Activated naive CD4-positive, alpha-beta T cell treated with anti-CD3 and anti-CD28 coated beads, Interleukin-2, amount 10 ng/mL, durations not matched to agents 7 days and 5 days (primary cell): ENCODE measurements at regions not wholly inside any gene's neighbourhood (a gene's known extent, or its start where the extent isn't known, plus 50 kb on each side); places are given as distances from the start of the nearest gene placed in this dataset.

Source experiments
- CTCF ChIA-PET: fragments of 350-600 bp; sonication (Branson Sonifier 250); formaldehyde crosslinking; loops from one replicate; lab custom pipeline; 2021; ENCODE audit warnings: antibody characterized with exemption; lab: Charles Lee
- DNase-seq: peaks from one replicate; pipeline ENCODE4 v3.0.0-alpha.2; 2020
- H3K27ac Mint-ChIP-seq: one replicate; pipeline ENCODE4 v1.8.0; 2021; ENCODE audit warnings: mild to moderate bottlenecking, moderate library complexity, mixed read lengths
- H3K27me3 Mint-ChIP-seq: one replicate; pipeline ENCODE4 v1.8.0; 2021; ENCODE audit warnings: mild to moderate bottlenecking, mixed read lengths
- H3K36me3 Mint-ChIP-seq: one replicate; pipeline ENCODE4 v1.8.0; 2021; ENCODE audit warnings: mixed read lengths
- H3K4me1 Mint-ChIP-seq: one replicate; pipeline ENCODE4 v1.8.0; 2021; ENCODE audit warnings: mixed read lengths
- H3K4me3 Mint-ChIP-seq: one replicate; pipeline ENCODE4 v1.8.0; 2021; ENCODE audit warnings: mild to moderate bottlenecking, moderate library complexity, mixed read lengths
- H3K9me3 Mint-ChIP-seq: one replicate; pipeline ENCODE4 v1.8.0; 2021; ENCODE audit warnings: mixed read lengths

GRCh38 chr7:85587785-85588184 is 400.9 kb upstream of the SEMA3D start:
- Mint-ChIP-seq H3K4me3 (no peak overlapping the region), H3K36me3 (no peaks in the 10 kb centered on the region), H3K9me3 (no peaks in the 10 kb centered on the region), H3K27me3 (no peaks in the 10 kb centered on the region), H3K4me1 (no peaks in the 10 kb centered on the region), H3K27ac (no peak overlapping the region)
- CTCF ChIA-PET = no interaction called here
- DNase-seq = no peak

- DNase-seq = no peak
- CTCF ChIA-PET = no interaction called here
- H3K27ac Mint-ChIP-seq = no peak overlapping the region
- no peaks in the 10 kb centered on the region for H3K4me1 Mint-ChIP-seq
- no peaks in the 10 kb centered on the region for H3K36me3 Mint-ChIP-seq
- no peaks in the 10 kb centered on the region for H3K9me3 Mint-ChIP-seq
- H3K27me3 Mint-ChIP-seq = no peaks in the 10 kb centered on the region
- no peak overlapping the region for H3K4me3 Mint-ChIP-seq
Measured at GRCh38 chr7:85586091-85586490, 399.2 kb upstream of the SEMA3D start.

- CTCF ChIA-PET = no interaction called here
- no peak overlapping the region for H3K4me3 Mint-ChIP-seq
- H3K36me3 Mint-ChIP-seq = no peaks in the 10 kb centered on the region
- no peaks in the 10 kb centered on the region for H3K27me3 Mint-ChIP-seq
- no peak overlapping the region for H3K27ac Mint-ChIP-seq
- no peak for DNase-seq
- no peaks in the 10 kb centered on the region for H3K4me1 Mint-ChIP-seq
- no peaks in the 10 kb centered on the region for H3K9me3 Mint-ChIP-seq
Measured at GRCh38 chr7:85583131-85583953, 396.5 kb upstream of the SEMA3D start.

- H3K36me3 Mint-ChIP-seq = no peaks in the 10 kb centered on the region
- DNase-seq = no peak
- H3K4me3 Mint-ChIP-seq = no peak overlapping the region
- CTCF ChIA-PET = no interaction called here
- H3K27me3 Mint-ChIP-seq = no peaks in the 10 kb centered on the region
- no peak overlapping the region for H3K27ac Mint-ChIP-seq
- H3K9me3 Mint-ChIP-seq = no peaks in the 10 kb centered on the region
- no peaks in the 10 kb centered on the region for H3K4me1 Mint-ChIP-seq
Measured at GRCh38 chr7:85573844-85574243, 387.0 kb upstream of the SEMA3D start.

GRCh38 chr7:85573346-85573745 is 386.5 kb upstream of the SEMA3D start:
- Mint-ChIP-seq H3K9me3 (no peaks in the 10 kb centered on the region), H3K4me1 (no peaks in the 10 kb centered on the region), H3K36me3 (no peaks in the 10 kb centered on the region), H3K4me3 (no peak overlapping the region), H3K27ac (no peak overlapping the region), H3K27me3 (no peaks in the 10 kb centered on the region)
- CTCF ChIA-PET = no interaction called here
- DNase-seq = no peak

- no peak for DNase-seq
- no peaks in the 10 kb centered on the region for H3K27me3 Mint-ChIP-seq
- H3K9me3 Mint-ChIP-seq = no peaks in the 10 kb centered on the region
- CTCF ChIA-PET = no interaction called here
- H3K36me3 Mint-ChIP-seq = no peaks in the 10 kb centered on the region
- H3K4me3 Mint-ChIP-seq = no peak overlapping the region
- H3K27ac Mint-ChIP-seq = no peak overlapping the region
- H3K4me1 Mint-ChIP-seq = no peaks in the 10 kb centered on the region
Measured at GRCh38 chr7:85570898-85571297, 384.0 kb upstream of the SEMA3D start.

- CTCF ChIA-PET = no interaction called here
- Mint-ChIP-seq H3K4me1 (no peaks in the 10 kb centered on the region), H3K9me3 (no peaks in the 10 kb centered on the region), H3K4me3 (no peak overlapping the region), H3K36me3 (no peaks in the 10 kb centered on the region), H3K27ac (no peak overlapping the region), H3K27me3 (no peaks in the 10 kb centered on the region)
- no peak for DNase-seq
Measured at GRCh38 chr7:85567983-85568382, 381.1 kb upstream of the SEMA3D start.

GRCh38 chr7:85566095-85566794 is 379.4 kb upstream of the SEMA3D start:
- H3K4me1 Mint-ChIP-seq = no peaks in the 10 kb centered on the region
- no peak overlapping the region for H3K4me3 Mint-ChIP-seq
- DNase-seq = no peak
- H3K27ac Mint-ChIP-seq = no peak overlapping the region
- no peaks in the 10 kb centered on the region for H3K36me3 Mint-ChIP-seq
- H3K27me3 Mint-ChIP-seq = no peaks in the 10 kb centered on the region
- CTCF ChIA-PET = no interaction called here
- H3K9me3 Mint-ChIP-seq = no peaks in the 10 kb centered on the region

GRCh38 chr7:85565276-85565675 is 378.4 kb upstream of the SEMA3D start:
- no peaks in the 10 kb centered on the region for H3K9me3 Mint-ChIP-seq
- no peaks in the 10 kb centered on the region for H3K36me3 Mint-ChIP-seq
- CTCF ChIA-PET = no interaction called here
- no peak overlapping the region for H3K27ac Mint-ChIP-seq
- no peaks in the 10 kb centered on the region for H3K27me3 Mint-ChIP-seq
- no peak for DNase-seq
- H3K4me3 Mint-ChIP-seq = no peak overlapping the region
- no peaks in the 10 kb centered on the region for H3K4me1 Mint-ChIP-seq

- Mint-ChIP-seq H3K27ac (no peak overlapping the region), H3K36me3 (no peaks in the 10 kb centered on the region), H3K4me1 (no peaks in the 10 kb centered on the region), H3K27me3 (no peaks in the 10 kb centered on the region), H3K4me3 (no peak overlapping the region), H3K9me3 (no peaks in the 10 kb centered on the region)
- DNase-seq = no peak
- CTCF ChIA-PET = no interaction called here
Measured at GRCh38 chr7:85564861-85565260, 378.0 kb upstream of the SEMA3D start.

GRCh38 chr7:85561706-85562105 is 374.9 kb upstream of the SEMA3D start:
- no peaks in the 10 kb centered on the region for H3K36me3 Mint-ChIP-seq
- no peak for DNase-seq

GRCh38 chr7:85554236-85555178 is 367.7 kb upstream of the SEMA3D start:
- CTCF ChIA-PET = interaction anchor here (1.0 to 1.6 kb wide), 8 partner anchors 9 to 1623 kb away, joined by 3 to 10 read pairs (median 3); partner anchors contain the start of gene SEMA3D
- no peak overlapping the region for H3K4me3 Mint-ChIP-seq
- no peaks in the 10 kb centered on the region for H3K4me1 Mint-ChIP-seq
- H3K27ac Mint-ChIP-seq = no peak overlapping the region
- no peak for DNase-seq
- no peaks in the 10 kb centered on the region for H3K9me3 Mint-ChIP-seq
- no peaks in the 10 kb centered on the region for H3K27me3 Mint-ChIP-seq
- no peaks in the 10 kb centered on the region for H3K36me3 Mint-ChIP-seq

More at GRCh38 chr7:85561706-85562105, 374.9 kb upstream of the SEMA3D start:
- H3K9me3 Mint-ChIP-seq = no peaks in the 10 kb centered on the region
- H3K4me3 Mint-ChIP-seq = no peak overlapping the region
- H3K4me1 Mint-ChIP-seq = no peaks in the 10 kb centered on the region
- H3K27ac Mint-ChIP-seq = no peak overlapping the region
- CTCF ChIA-PET = no interaction called here
- H3K27me3 Mint-ChIP-seq = no peaks in the 10 kb centered on the region

- H3K4me3 Mint-ChIP-seq = no peak overlapping the region
- no peak for DNase-seq
Measured at GRCh38 chr7:85535974-85536729, 349.3 kb upstream of the SEMA3D start.

GRCh38 chr7:85529831-85530230 is 343.0 kb upstream of the SEMA3D start:
- Mint-ChIP-seq H3K27ac (no peak overlapping the region), H3K36me3 (no peaks in the 10 kb centered on the region), H3K27me3 (no peaks in the 10 kb centered on the region), H3K4me1 (no peaks in the 10 kb centered on the region), H3K9me3 (no peaks in the 10 kb centered on the region), H3K4me3 (no peak overlapping the region)
- DNase-seq = no peak
- CTCF ChIA-PET = no interaction called here

More at GRCh38 chr7:85535974-85536729, 349.3 kb upstream of the SEMA3D start:
- CTCF ChIA-PET = no interaction called here
- no peaks in the 10 kb centered on the region for H3K27me3 Mint-ChIP-seq
- H3K4me1 Mint-ChIP-seq = no peaks in the 10 kb centered on the region
- no peaks in the 10 kb centered on the region for H3K36me3 Mint-ChIP-seq
- no peaks in the 10 kb centered on the region for H3K9me3 Mint-ChIP-seq
- no peak overlapping the region for H3K27ac Mint-ChIP-seq
